Natural killer cell (primary cell): ENCODE measurements at regions not wholly inside any gene's neighbourhood (a gene's known extent, or its start where the extent isn't known, plus 50 kb on each side); places are given as distances from the start of the nearest gene placed in this dataset.

Source experiments
- ATAC-seq, 3 donors: fragments of 150-1000 bp in 2 of 3; fragments of 200-7000 bp in 1 of 3; cut with Tn5 transposase; 1 replicate in 1 of 3; 2 replicates in 2 of 3; pipeline ENCODE4 v1.10.0; 2021; ENCODE audit warnings: mild to moderate bottlenecking in 2 of 3, moderate library complexity in 2 of 3
- DNase-seq, 2 donors: peaks; one replicate each; pipeline versions ENCODE4 v3.0.0 to v3.0.0-alpha.2; 2013 to 2021; ENCODE audit warnings: mixed read lengths in 1 of 2
- H3K27ac ChIP-seq: one replicate; pipeline ENCODE4 v1.5.1; 2013; ENCODE audit warnings: mild to moderate bottlenecking, low read length
- H3K27me3 ChIP-seq: one replicate; pipeline ENCODE4 v1.6.1; 2013; ENCODE audit warnings: low read length; ENCODE audit not compliant: control insufficient read depth, insufficient read depth
- H3K36me3 ChIP-seq: one replicate; pipeline ENCODE4 v1.6.1; 2013; ENCODE audit warnings: low read length; ENCODE audit not compliant: control insufficient read depth, insufficient read depth
- H3K4me1 ChIP-seq: one replicate; pipeline ENCODE4 v1.6.1; 2013; ENCODE audit warnings: low read length; ENCODE audit not compliant: control insufficient read depth, insufficient read depth
- H3K4me3 ChIP-seq: one replicate; pipeline ENCODE4 v1.5.1; 2013; ENCODE audit warnings: low read length
- H3K9me3 ChIP-seq: one replicate; pipeline ENCODE4 v1.6.1; 2013; ENCODE audit warnings: low read length; ENCODE audit not compliant: control insufficient read depth, insufficient read depth
- H3K27ac Mint-ChIP-seq, 2 donors: one replicate each; pipeline ENCODE4 v1.8.0; 2022; ENCODE audit warnings: mild to moderate bottlenecking in 2 of 2, mixed read lengths in 2 of 2, moderate library complexity in 1 of 2
- H3K27me3 Mint-ChIP-seq, 2 donors: one replicate each; pipeline ENCODE4 v1.8.0; 2022; ENCODE audit warnings: low read depth in 2 of 2, mixed read lengths in 2 of 2
- H3K36me3 Mint-ChIP-seq: one replicate; pipeline ENCODE4 v1.8.0; 2022; ENCODE audit warnings: mixed read lengths
- H3K4me1 Mint-ChIP-seq, 2 donors: one replicate each; pipeline ENCODE4 v1.8.0; 2022; ENCODE audit warnings: mixed read lengths in 2 of 2
- H3K4me3 Mint-ChIP-seq: one replicate; pipeline ENCODE4 v1.8.0; 2022; ENCODE audit warnings: mild to moderate bottlenecking, moderate library complexity, mixed read lengths
- H3K9me3 Mint-ChIP-seq, 2 donors: one replicate each; pipeline ENCODE4 v1.8.0; 2022; ENCODE audit warnings: mixed read lengths in 2 of 2
- WGBS: methylation state at CpG from one replicate; pipeline ENCODE4 v1.1.7; 2013; ENCODE audit warnings: missing lambda C conversion rate; ENCODE audit not compliant: insufficient coverage; 5-methylcytosine and 5-hydroxymethylcytosine counted together
- intact Hi-C: fragments of 100-400 bp; cut with micrococcal nuclease; formaldehyde crosslinking; loops from one replicate; pipeline ENCODE4 v1.14.2; 2022
- TF ChIP-seq, protein P1 (sequence below): fragments of 200-600 bp; IDR thresholded peaks from one replicate; pipeline ENCODE4 v1.8.0; 2022; ENCODE audit warnings: antibody characterized with exemption

- Histone ChIP-seq H3K9me3 (no peaks in the 10 kb centered on the region), H3K4me3 (no peak overlapping the region), H3K4me1 (no peaks in the 10 kb centered on the region), H3K27ac (no peak overlapping the region), H3K36me3 (no peaks in the 10 kb centered on the region), H3K27me3 (no peaks in the 10 kb centered on the region)
- no peak overlapping the region for H3K27ac Mint-ChIP-seq
- no peaks in the 10 kb centered on the region for H3K4me1 Mint-ChIP-seq
- no CpG with 5 or more reads among the region's 2 CpGs for WGBS
- no peak overlapping the region for H3K4me3 Mint-ChIP-seq
- TF ChIP-seq, protein P1, sequence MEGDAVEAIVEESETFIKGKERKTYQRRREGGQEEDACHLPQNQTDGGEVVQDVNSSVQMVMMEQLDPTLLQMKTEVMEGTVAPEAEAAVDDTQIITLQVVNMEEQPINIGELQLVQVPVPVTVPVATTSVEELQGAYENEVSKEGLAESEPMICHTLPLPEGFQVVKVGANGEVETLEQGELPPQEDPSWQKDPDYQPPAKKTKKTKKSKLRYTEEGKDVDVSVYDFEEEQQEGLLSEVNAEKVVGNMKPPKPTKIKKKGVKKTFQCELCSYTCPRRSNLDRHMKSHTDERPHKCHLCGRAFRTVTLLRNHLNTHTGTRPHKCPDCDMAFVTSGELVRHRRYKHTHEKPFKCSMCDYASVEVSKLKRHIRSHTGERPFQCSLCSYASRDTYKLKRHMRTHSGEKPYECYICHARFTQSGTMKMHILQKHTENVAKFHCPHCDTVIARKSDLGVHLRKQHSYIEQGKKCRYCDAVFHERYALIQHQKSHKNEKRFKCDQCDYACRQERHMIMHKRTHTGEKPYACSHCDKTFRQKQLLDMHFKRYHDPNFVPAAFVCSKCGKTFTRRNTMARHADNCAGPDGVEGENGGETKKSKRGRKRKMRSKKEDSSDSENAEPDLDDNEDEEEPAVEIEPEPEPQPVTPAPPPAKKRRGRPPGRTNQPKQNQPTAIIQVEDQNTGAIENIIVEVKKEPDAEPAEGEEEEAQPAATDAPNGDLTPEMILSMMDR, result no peak
- intact Hi-C loops, result no loop called here
- H3K36me3 Mint-ChIP-seq, result no peaks in the 10 kb centered on the region
- peaks cover 4% of the 10 kb centered on the region in 2 donors for H3K9me3 Mint-ChIP-seq
- no peak for ATAC-seq
- H3K27me3 Mint-ChIP-seq, result peaks cover 0 to 3% of the 10 kb centered on the region in 2 donors
- no peak for DNase-seq
Observed at GRCh38 chr12:82054566-82054965, 295.4 kb upstream of the PPFIA2 start.

GRCh38 chr12:82047446-82047845 is 288.3 kb upstream of the PPFIA2 start:
- H3K27ac ChIP-seq, result no peak overlapping the region
- intact Hi-C loops, result no loop called here
- Mint-ChIP-seq H3K27ac (no peak overlapping the region), H3K36me3 (no peaks in the 10 kb centered on the region), H3K9me3 (peaks cover 3 to 8% of the 10 kb centered on the region in 2 donors), H3K4me1 (no peaks in the 10 kb centered on the region), H3K27me3 (peaks cover 0 to 1% of the 10 kb centered on the region in 2 donors), H3K4me3 (no peak overlapping the region)
- no peaks in the 10 kb centered on the region for H3K4me1 ChIP-seq
- no peaks in the 10 kb centered on the region for H3K27me3 ChIP-seq
- H3K36me3 ChIP-seq, result no peaks in the 10 kb centered on the region
- H3K9me3 ChIP-seq, result no peaks in the 10 kb centered on the region
- TF ChIP-seq, protein P1, result no peak
- H3K4me3 ChIP-seq, result no peak overlapping the region
- WGBS, result 82% methylated on average over 2 of the region's 2 CpGs
- ATAC-seq (no peak), DNase-seq (no peak)

DNA sequence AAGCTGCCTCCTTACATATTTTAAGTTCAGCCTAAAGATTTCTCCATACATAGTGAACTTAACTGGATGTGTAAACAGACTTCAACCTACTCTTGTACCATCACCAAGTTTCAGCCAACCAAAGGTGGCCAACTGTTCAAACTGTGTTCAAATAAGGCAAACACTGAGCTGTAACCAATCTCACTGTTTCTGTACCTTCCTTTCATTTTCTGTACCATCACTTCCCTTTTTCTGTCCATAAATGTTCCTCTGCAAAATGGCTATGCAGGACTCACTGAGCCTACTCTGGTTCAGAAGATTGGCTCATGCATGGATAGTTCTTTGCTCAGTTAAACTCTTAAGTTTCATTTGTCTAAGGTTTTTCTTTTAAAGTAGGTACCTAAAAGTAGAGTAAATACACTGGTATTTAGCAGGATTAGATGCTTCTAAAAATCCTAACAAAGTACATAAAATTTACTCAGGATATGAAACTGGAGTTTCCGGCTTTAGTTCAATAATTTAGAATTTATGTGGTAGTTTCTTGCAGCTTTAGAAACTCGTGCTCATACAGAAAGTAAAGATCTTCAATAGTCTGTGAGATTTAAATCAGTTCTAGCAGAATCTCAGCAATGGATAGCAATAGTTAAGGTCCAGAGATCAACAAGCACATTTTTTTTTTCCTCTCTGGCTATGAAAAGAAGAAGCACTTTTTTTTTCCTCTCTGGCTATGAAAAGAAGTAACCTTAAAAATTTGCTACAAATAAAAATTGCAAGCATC is 282.0 kb upstream of the PPFIA2 start:
- ATAC-seq (no peak), DNase-seq (no peak)
- 70% methylated on average over 2 of the region's 2 CpGs for WGBS
- Mint-ChIP-seq H3K9me3 (peaks cover 2 to 6% of the 10 kb centered on the region in 2 donors), H3K27me3 (peaks cover 0 to 7% of the 10 kb centered on the region in 2 donors), H3K4me3 (no peak overlapping the region), H3K36me3 (no peaks in the 10 kb centered on the region), H3K27ac (no peak overlapping the region), H3K4me1 (no peaks in the 10 kb centered on the region)
- TF ChIP-seq, protein P1, result no peak
- H3K27me3 ChIP-seq, result no peaks in the 10 kb centered on the region
- no peak overlapping the region for H3K27ac ChIP-seq
- H3K4me1 ChIP-seq, result no peaks in the 10 kb centered on the region
- intact Hi-C loops, result no loop called here
- no peaks in the 10 kb centered on the region for H3K36me3 ChIP-seq
- no peak overlapping the region for H3K4me3 ChIP-seq
- no peaks in the 10 kb centered on the region for H3K9me3 ChIP-seq

DNA sequence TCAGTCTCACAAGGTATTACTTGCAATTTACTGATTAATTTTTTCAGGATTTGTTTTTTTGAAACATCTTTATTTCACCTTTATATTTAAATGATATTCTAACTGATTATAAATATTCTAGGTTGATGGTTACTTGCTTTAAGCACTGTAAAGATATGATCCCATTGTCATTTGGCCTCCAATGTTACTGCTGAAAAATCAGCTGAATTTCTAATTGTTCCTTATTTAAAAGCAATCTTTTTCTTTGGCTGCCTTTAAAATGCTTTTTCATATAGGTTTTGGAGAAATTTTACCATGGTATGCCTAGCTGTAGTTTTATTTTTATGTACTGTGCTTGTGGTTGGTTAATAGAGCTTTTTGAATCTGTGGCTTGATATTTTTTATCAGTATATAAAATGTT is 275.6 kb upstream of the PPFIA2 start:
- TF ChIP-seq, protein P1, result no peak
- H3K27ac ChIP-seq, result no peak overlapping the region
- H3K36me3 Mint-ChIP-seq, result no peaks in the 10 kb centered on the region
- DNase-seq (no peak), ATAC-seq (no peak)
- no peaks in the 10 kb centered on the region for H3K36me3 ChIP-seq
- H3K4me1 Mint-ChIP-seq, result no peaks in the 10 kb centered on the region
- no peaks in the 10 kb centered on the region for H3K27me3 Mint-ChIP-seq
- H3K4me3 Mint-ChIP-seq, result no peak overlapping the region
- H3K27ac Mint-ChIP-seq, result no peak overlapping the region
- no peaks in the 10 kb centered on the region for H3K4me1 ChIP-seq
- no peaks in the 10 kb centered on the region for H3K9me3 ChIP-seq
- no peak overlapping the region for H3K4me3 ChIP-seq
- H3K9me3 Mint-ChIP-seq, result peaks cover 2 to 9% of the 10 kb centered on the region in 2 donors
- intact Hi-C loops, result no loop called here
- H3K27me3 ChIP-seq, result no peaks in the 10 kb centered on the region
